ENCODE measurements at regions not wholly inside any gene's neighbourhood (a gene's known extent, or its start where the extent isn't known, plus 50 kb on each side); places are given as distances from the start of the nearest gene placed in this dataset.
A peak's percentile ranks its signal among the peaks of the same experiment; 100 is the strongest.
"Not testable (repeated sequence)": the region's sequence is repeated elsewhere in the genome, so short reads cannot be mapped to it uniquely, and the experiment has no call there.

- TF ChIP-seq CTCF (IDR thresholded peaks at IDR 0.05), result no peak
- Histone ChIP-seq H3K4me1 (no peaks in the 10 kb centered on the region), H3K4me3 (no peak overlapping the region), H3K27ac (no peak overlapping the region), H3K36me3 (no peaks in the 10 kb centered on the region), H3K27me3 (no peaks in the 10 kb centered on the region), H3K9me3 (no peaks in the 10 kb centered on the region)
- DNase-seq, result peak in 1 of 4 donors; percentile 10
- intact Hi-C loops (cut with DNase I), result no loop called here
- ATAC-seq, result no peak
Measured at GRCh38 chr11:71163371-71163770, 89.0 kb downstream of the SHANK2 start.

GRCh38 chr11:71158936-71159335 is 93.4 kb downstream of the SHANK2 start:
- DNase-seq (no peak), ATAC-seq (no peak)
- no peak overlapping the region for H3K4me3 ChIP-seq
- H3K36me3 ChIP-seq, result no peaks in the 10 kb centered on the region
- H3K27me3 ChIP-seq, result no peaks in the 10 kb centered on the region
- no peak overlapping the region for H3K27ac ChIP-seq
- no peaks in the 10 kb centered on the region for H3K4me1 ChIP-seq
- no peaks in the 10 kb centered on the region for H3K9me3 ChIP-seq
- intact Hi-C loops (cut with DNase I), result no loop called here
- no peak for TF ChIP-seq CTCF (IDR thresholded peaks at IDR 0.05)

DNA sequence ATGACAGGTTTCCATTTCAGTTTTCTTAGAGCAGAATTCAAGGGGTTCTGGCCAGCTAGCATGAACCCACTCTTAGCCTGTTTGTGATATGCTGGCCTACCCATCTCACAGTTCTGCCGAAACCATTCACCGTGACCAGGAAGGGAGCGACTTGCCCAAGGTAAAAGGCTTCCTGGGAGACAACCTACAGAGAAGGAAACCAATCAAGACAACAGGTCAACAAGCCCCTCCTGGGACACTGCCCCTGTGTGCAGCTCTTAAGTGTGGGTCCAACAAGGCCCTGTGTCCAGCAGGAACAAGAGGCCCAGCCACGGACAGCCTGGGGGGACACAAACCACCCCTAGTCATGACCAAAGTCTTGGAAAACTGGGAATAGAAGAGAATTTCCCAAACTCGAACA is 94.7 kb downstream of the SHANK2 start:
- H3K4me1 ChIP-seq; intact Hi-C loops (cut with DNase I); H3K4me3 ChIP-seq; ATAC-seq; H3K27me3 ChIP-seq; H3K9me3 ChIP-seq; H3K27ac ChIP-seq; H3K36me3 ChIP-seq; DNase-seq: not testable (repeated sequence)

- H3K27ac ChIP-seq, result no peak overlapping the region
- ATAC-seq, result no peak
- H3K4me3 ChIP-seq, result no peak overlapping the region
- no peaks in the 10 kb centered on the region for H3K9me3 ChIP-seq
- no peak for DNase-seq
- H3K4me1 ChIP-seq, result no peaks in the 10 kb centered on the region
- intact Hi-C loops (cut with DNase I), result no loop called here
- no peaks in the 10 kb centered on the region for H3K27me3 ChIP-seq
- H3K36me3 ChIP-seq, result no peaks in the 10 kb centered on the region
- no peak for TF ChIP-seq CTCF (IDR thresholded peaks at IDR 0.05)
Measured at GRCh38 chr11:71156301-71156700, 96.1 kb downstream of the SHANK2 start.

- Histone ChIP-seq H3K36me3 (no peaks in the 10 kb centered on the region), H3K4me1 (no peaks in the 10 kb centered on the region), H3K27ac (no peak overlapping the region), H3K27me3 (no peaks in the 10 kb centered on the region), H3K9me3 (no peaks in the 10 kb centered on the region), H3K4me3 (no peak overlapping the region)
- ATAC-seq (no peak), DNase-seq (no peak)
- intact Hi-C loops (cut with DNase I), result no loop called here
- TF ChIP-seq CTCF (IDR thresholded peaks at IDR 0.05), result no peak
Measured at GRCh38 chr11:71155846-71156245, 96.5 kb downstream of the SHANK2 start.

- H3K4me3 ChIP-seq, result no peak overlapping the region
- H3K4me1 ChIP-seq, result no peaks in the 10 kb centered on the region
- no peaks in the 10 kb centered on the region for H3K36me3 ChIP-seq
- ATAC-seq (no peak), DNase-seq (no peak)
- no peaks in the 10 kb centered on the region for H3K27me3 ChIP-seq
- no peaks in the 10 kb centered on the region for H3K9me3 ChIP-seq
- intact Hi-C loops (cut with DNase I), result no loop called here
- no peak for TF ChIP-seq CTCF (IDR thresholded peaks at IDR 0.05)
- no peak overlapping the region for H3K27ac ChIP-seq
Measured at GRCh38 chr11:71154261-71154805, 98.0 kb downstream of the SHANK2 start.
